GM12891 (cell line): ENCODE measurements at regions not wholly inside any gene's neighbourhood (a gene's known extent, or its start where the extent isn't known, plus 50 kb on each side); places are given as distances from the start of the nearest gene placed in this dataset.

Source experiments
- DNase-seq: peaks from one replicate; pipeline ENCODE4 v3.0.0; 2011; ENCODE audit warnings: low spot score; ENCODE audit not compliant: insufficient read length
- FAIRE-seq: peaks from 2 replicates; lab custom pipeline; 2011; peaks lifted over from hg19 to GRCh38; lab: Jason Lieb, UNC
- PAX5 ChIP-seq: IDR thresholded peaks from 2 replicates; pipeline ENCODE4 v1.6.1; 2011; ENCODE audit warnings: low read length, moderate library complexity, mild to moderate bottlenecking; ENCODE audit not compliant: insufficient read depth, severe bottlenecking
- POLR2A ChIP-seq: IDR thresholded peaks from 2 replicates; pipeline ENCODE4 v1.6.1; 2011; ENCODE audit warnings: low read depth, low read length, control low read depth
- POLR2AphosphoS5 ChIP-seq: IDR thresholded peaks from 2 replicates; pipeline ENCODE4 v1.6.1; 2011; ENCODE audit warnings: low read depth, low read length, control low read depth
- POU2F2 ChIP-seq: IDR thresholded peaks from 2 replicates; pipeline ENCODE4 v1.6.1; 2011; ENCODE audit warnings: low read depth, mild to moderate bottlenecking, control low read depth, low read length, moderate library complexity
- SPI1 ChIP-seq: IDR thresholded peaks from 2 replicates; pipeline ENCODE4 v1.6.1; 2011; ENCODE audit warnings: low read depth, low read length, control low read depth
- TAF1 ChIP-seq: IDR thresholded peaks from 2 replicates; pipeline ENCODE4 v1.6.1; 2011; ENCODE audit warnings: low read depth, low read length, control low read depth

GRCh38 chr1:58979677-58980076 is 195.8 kb upstream of the JUN start:
- FAIRE-seq (no peak), DNase-seq (no peak)
- no peak for TF ChIP-seq PAX5
- TF ChIP-seq TAF1, result no peak
- no peak for TF ChIP-seq SPI1
- TF ChIP-seq POLR2AphosphoS5, result no peak
- no peak for TF ChIP-seq POLR2A

GRCh38 chr1:58981392-58981791 is 197.5 kb upstream of the JUN start:
- DNase-seq (no peak), FAIRE-seq (no peak)
- TF ChIP-seq SPI1 (no peak), TAF1 (no peak), PAX5 (no peak), POLR2AphosphoS5 (no peak), POLR2A (no peak), POU2F2 (no peak)

GRCh38 chr1:58982259-58982998 is 198.6 kb upstream of the JUN start:
- TF ChIP-seq SPI1 (no peak), POLR2AphosphoS5 (no peak), POLR2A (no peak), PAX5 (no peak), POU2F2 (no peak), TAF1 (no peak)
- FAIRE-seq (no peak), DNase-seq (no peak)

- FAIRE-seq, result no peak
- DNase-seq, result no peak
- TF ChIP-seq SPI1 (no peak), POU2F2 (no peak), POLR2AphosphoS5 (no peak), TAF1 (no peak), POLR2A (no peak), PAX5 (no peak)
Measured at GRCh38 chr1:58983162-58983561, 199.3 kb upstream of the JUN start.

- no peak for FAIRE-seq
- DNase-seq, result no peak
- TF ChIP-seq TAF1 (no peak), POLR2A (no peak), SPI1 (no peak), POLR2AphosphoS5 (no peak), POU2F2 (no peak), PAX5 (no peak)
Measured at GRCh38 chr1:58983633-58984245, 199.9 kb upstream of the JUN start.

- TF ChIP-seq PAX5 (no peak), POLR2A (no peak), TAF1 (no peak), SPI1 (no peak)
- peak; percentile 20 for FAIRE-seq
- no peak for DNase-seq
Measured at GRCh38 chr1:58986996-58987767, 203.3 kb upstream of the JUN start.

- FAIRE-seq (peak; percentile 33), DNase-seq (no peak)
- TF ChIP-seq POLR2AphosphoS5, result no peak
- TF ChIP-seq POU2F2, result no peak
- TF ChIP-seq TAF1, result no peak
- TF ChIP-seq POLR2A, result no peak
- no peak for TF ChIP-seq SPI1
- TF ChIP-seq PAX5, result no peak
Measured at GRCh38 chr1:58988752-58989151, 204.9 kb upstream of the JUN start.

- FAIRE-seq, result no peak
- no peak for TF ChIP-seq PAX5
- TF ChIP-seq POU2F2, result no peak
- no peak for TF ChIP-seq TAF1
- no peak for TF ChIP-seq POLR2A
- TF ChIP-seq SPI1, result no peak
- TF ChIP-seq POLR2AphosphoS5, result no peak
- DNase-seq, result no peak
Measured at GRCh38 chr1:58989845-58990244, 206.0 kb upstream of the JUN start.

GRCh38 chr1:58991305-58991704 is 207.5 kb upstream of the JUN start:
- FAIRE-seq (peak; percentile 9), DNase-seq (no peak)
- no peak for TF ChIP-seq POLR2AphosphoS5
- no peak for TF ChIP-seq POLR2A
